RWPE2 (cell line): ENCODE measurements at regions not wholly inside any gene's neighbourhood (a gene's known extent, or its start where the extent isn't known, plus 50 kb on each side); places are given as distances from the start of the nearest gene placed in this dataset.
A peak's percentile ranks its signal among the peaks of the same experiment; 100 is the strongest.

Experiments
- ATAC-seq: fragments of 200-7000 bp; cut with Tn5 transposase; 3 replicates; pipeline ENCODE4 v1.9.1; 2021; ENCODE audit warnings: low read depth
- DNase-seq: peaks from one replicate; pipeline ENCODE4 v3.0.0-alpha.2; 2020; ENCODE audit warnings: low spot score
- H3K27ac ChIP-seq: fragments of 450-650 bp; 2 replicates; pipeline ENCODE4 v1.5.1; 2017; ENCODE audit warnings: mild to moderate bottlenecking; ENCODE audit not compliant: poor library complexity, severe bottlenecking
- H3K27me3 ChIP-seq: fragments of 250-450 bp; sonication (Bioruptor Pico); 2 replicates; pipeline ENCODE4 v1.5.1; 2021; ENCODE audit warnings: mild to moderate bottlenecking, moderate library complexity; ENCODE audit not compliant: insufficient read depth, poor library complexity, severe bottlenecking
- H3K36me3 ChIP-seq: fragments of 250-450 bp; sonication (Bioruptor Pico); 2 replicates; pipeline ENCODE4 v1.5.1; 2020; ENCODE audit warnings: low read depth, mild to moderate bottlenecking, moderate library complexity
- H3K4me1 ChIP-seq: fragments of 250-450 bp; sonication (Bioruptor Pico); 2 replicates; pipeline ENCODE4 v1.5.1; 2021; ENCODE audit warnings: mild to moderate bottlenecking, moderate library complexity; ENCODE audit not compliant: insufficient read depth, poor library complexity, severe bottlenecking
- H3K4me3 ChIP-seq: fragments of 250-450 bp; sonication (Bioruptor Pico); 2 replicates; pipeline ENCODE4 v1.5.1; 2021; ENCODE audit warnings: mild to moderate bottlenecking, moderate library complexity; ENCODE audit not compliant: severe bottlenecking
- H3K9me3 ChIP-seq: fragments of 250-450 bp; sonication (Bioruptor Pico); 2 replicates; pipeline ENCODE4 v1.5.1; 2021; ENCODE audit warnings: mild to moderate bottlenecking, moderate library complexity; ENCODE audit not compliant: severe bottlenecking
- TF ChIP-seq, protein P1 (sequence below): fragments of 450-650 bp; IDR thresholded peaks from one replicate; pipeline ENCODE4 v1.5.1; 2017; ENCODE audit warnings: mild to moderate bottlenecking, moderate library complexity; ENCODE audit not compliant: poor library complexity, severe bottlenecking

DNA sequence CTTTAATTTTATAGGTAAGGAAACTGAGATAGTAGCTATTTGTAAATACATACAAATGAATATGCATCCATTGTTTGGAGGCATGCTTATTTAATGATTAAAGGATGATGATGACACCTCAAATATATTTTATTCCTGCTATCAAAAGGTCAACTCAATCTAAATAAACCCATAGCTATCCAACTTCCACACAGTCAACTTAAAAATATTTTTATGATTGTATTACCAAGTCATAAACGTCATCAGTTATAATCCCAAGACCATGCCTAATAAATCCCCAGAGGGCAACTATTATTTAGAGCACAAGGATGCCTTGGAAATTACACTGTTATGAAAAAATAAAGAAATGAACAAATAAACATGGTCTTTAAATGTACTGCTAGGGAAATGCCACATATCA, 102.1 kb downstream of the MPP7 start:
- Histone ChIP-seq H3K4me1 (no peaks in the 10 kb centered on the region), H3K9me3 (no peaks in the 10 kb centered on the region), H3K27me3 (no peaks in the 10 kb centered on the region), H3K36me3 (no peaks in the 10 kb centered on the region), H3K4me3 (no peak overlapping the region), H3K27ac (no peak overlapping the region)
- DNase-seq (no peak), ATAC-seq (peak; percentile 74)
- TF ChIP-seq, protein P1, sequence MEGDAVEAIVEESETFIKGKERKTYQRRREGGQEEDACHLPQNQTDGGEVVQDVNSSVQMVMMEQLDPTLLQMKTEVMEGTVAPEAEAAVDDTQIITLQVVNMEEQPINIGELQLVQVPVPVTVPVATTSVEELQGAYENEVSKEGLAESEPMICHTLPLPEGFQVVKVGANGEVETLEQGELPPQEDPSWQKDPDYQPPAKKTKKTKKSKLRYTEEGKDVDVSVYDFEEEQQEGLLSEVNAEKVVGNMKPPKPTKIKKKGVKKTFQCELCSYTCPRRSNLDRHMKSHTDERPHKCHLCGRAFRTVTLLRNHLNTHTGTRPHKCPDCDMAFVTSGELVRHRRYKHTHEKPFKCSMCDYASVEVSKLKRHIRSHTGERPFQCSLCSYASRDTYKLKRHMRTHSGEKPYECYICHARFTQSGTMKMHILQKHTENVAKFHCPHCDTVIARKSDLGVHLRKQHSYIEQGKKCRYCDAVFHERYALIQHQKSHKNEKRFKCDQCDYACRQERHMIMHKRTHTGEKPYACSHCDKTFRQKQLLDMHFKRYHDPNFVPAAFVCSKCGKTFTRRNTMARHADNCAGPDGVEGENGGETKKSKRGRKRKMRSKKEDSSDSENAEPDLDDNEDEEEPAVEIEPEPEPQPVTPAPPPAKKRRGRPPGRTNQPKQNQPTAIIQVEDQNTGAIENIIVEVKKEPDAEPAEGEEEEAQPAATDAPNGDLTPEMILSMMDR = no peak

DNA sequence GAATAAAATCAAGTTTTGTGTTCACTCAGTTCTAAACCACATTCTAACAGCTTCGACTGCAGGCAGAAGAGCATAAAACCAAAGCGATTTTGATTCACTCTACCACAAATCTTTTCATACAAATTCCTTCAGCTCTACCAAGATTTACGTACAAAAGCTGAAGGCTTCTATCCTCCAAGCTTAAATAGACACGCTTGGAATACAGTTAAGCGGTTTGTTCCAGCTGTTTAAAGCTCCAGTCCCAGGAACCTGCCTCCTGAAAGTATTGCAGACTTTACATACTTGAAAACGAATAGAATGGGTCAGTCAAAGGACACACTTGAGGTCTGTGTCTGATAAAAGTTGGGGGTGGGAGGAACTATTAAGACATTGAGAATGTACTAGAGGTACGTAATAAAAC, 102.9 kb downstream of the MPP7 start:
- H3K9me3 ChIP-seq = no peaks in the 10 kb centered on the region
- no peaks in the 10 kb centered on the region for H3K27me3 ChIP-seq
- no peak overlapping the region for H3K27ac ChIP-seq
- TF ChIP-seq, protein P1 = no peak
- ATAC-seq (no peak), DNase-seq (no peak)
- H3K4me3 ChIP-seq = no peak overlapping the region
- H3K4me1 ChIP-seq = no peaks in the 10 kb centered on the region
- H3K36me3 ChIP-seq = no peaks in the 10 kb centered on the region

DNA sequence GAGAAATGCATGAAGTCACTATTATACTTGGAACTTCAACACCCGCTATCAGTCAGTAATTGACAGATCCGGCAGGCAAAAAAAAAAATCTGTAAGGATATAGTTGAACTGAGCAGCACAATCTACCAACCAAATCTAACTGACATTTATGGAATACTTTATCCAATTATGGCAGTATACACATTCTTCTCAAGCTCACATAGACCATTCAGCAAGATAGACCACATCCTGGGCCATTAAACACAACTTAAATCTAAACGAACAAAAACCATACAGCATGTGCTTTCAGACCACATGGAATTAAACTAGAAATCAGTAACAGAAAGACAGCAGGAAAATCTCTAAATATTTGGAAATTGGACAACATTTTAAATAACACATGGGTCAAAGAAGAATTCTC, 112.7 kb downstream of the MPP7 start:
- no peak for ATAC-seq
- DNase-seq = no peak
- TF ChIP-seq, protein P1 = no peak
- Histone ChIP-seq H3K9me3 (no peaks in the 10 kb centered on the region), H3K4me1 (no peaks in the 10 kb centered on the region), H3K27me3 (no peaks in the 10 kb centered on the region), H3K27ac (no peak overlapping the region), H3K36me3 (no peaks in the 10 kb centered on the region), H3K4me3 (no peak overlapping the region)

DNA sequence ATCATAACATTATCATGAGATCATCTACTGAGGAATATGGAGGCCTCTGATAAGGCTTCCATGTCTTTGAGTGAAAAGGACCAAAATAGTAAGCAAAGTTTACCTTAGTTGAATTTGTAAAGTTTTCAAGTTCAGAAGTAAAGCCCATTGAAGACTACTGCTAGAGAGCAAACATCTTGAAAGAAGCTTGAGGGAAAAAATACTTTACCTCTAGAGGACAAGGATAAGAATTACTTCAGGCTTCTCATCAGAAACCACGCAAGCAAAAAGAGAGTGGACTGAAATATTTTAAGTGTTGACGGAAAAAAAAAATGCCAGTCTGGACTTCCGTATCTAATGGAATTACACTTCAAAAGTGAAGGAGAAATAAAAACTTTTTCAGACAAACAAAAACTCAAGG, 114.3 kb downstream of the MPP7 start:
- no peak overlapping the region for H3K4me3 ChIP-seq
- TF ChIP-seq, protein P1 = no peak
- no peak overlapping the region for H3K27ac ChIP-seq
- H3K9me3 ChIP-seq = no peaks in the 10 kb centered on the region
- no peaks in the 10 kb centered on the region for H3K4me1 ChIP-seq
- DNase-seq (no peak), ATAC-seq (no peak)
- H3K36me3 ChIP-seq = no peaks in the 10 kb centered on the region
- H3K27me3 ChIP-seq = no peaks in the 10 kb centered on the region

DNA sequence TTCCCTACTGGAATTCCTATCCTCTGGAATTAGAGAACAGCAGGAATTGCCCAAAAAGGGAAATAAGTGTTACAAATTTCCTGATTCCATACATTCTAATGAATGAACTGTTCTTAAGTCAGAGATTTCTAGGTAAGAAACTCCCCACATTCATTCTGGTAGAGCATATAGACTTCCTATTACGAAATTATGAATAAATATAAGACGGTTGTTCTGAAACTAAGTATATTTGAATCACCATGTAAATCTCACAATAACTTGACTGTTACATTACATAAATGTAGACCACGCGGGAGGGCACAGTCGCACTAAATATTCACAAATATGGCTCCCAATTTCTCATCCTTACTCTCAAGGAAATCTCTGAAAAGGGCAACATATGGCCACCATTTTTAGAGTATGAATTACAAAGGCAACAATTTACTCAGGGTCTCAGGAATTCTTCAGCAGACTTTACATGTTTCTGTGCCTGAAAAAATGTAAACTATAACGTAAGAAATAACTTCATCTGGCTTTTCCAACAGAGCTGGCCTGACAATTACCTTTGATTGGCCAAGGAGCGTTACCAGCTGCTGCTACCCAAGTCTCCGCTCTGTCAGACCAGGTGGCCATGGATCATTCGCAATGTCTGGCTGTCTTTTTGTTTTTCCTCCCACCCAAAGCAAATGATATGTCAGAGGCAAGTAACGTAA, 115.8 kb downstream of the MPP7 start:
- Histone ChIP-seq H3K36me3 (no peaks in the 10 kb centered on the region), H3K9me3 (no peaks in the 10 kb centered on the region), H3K4me3 (no peak overlapping the region), H3K27ac (no peak overlapping the region), H3K27me3 (no peaks in the 10 kb centered on the region), H3K4me1 (no peaks in the 10 kb centered on the region)
- DNase-seq (no peak), ATAC-seq (no peak)
- TF ChIP-seq, protein P1 = no peak
